Sigmoid colon (tissue), 4 donors: ENCODE measurements at regions not wholly inside any gene's neighbourhood (a gene's known extent, or its start where the extent isn't known, plus 50 kb on each side); places are given as distances from the start of the nearest gene placed in this dataset.

Experiments
- EP300 ChIP-seq, 4 donors: sonication (generic); formaldehyde crosslinking; IDR thresholded peaks; one replicate each; pipeline ENCODE4 v1.6.1; 2017; ENCODE audit warnings: antibody characterized with exemption in 4 of 4
- POLR2A ChIP-seq, 2 donors: fragments of 450-650 bp; IDR thresholded peaks; one replicate each; pipeline ENCODE4 v1.6.1; 2016; ENCODE audit warnings: antibody characterized with exemption in 2 of 2, mild to moderate bottlenecking in 2 of 2, moderate library complexity in 2 of 2
- TF ChIP-seq, protein P1 (sequence below), 4 experiments: fragments of 450-650 bp in 3 of 4; fragments of 200-600 bp in 1 of 4; IDR thresholded peaks; one replicate each; pipeline ENCODE4 v1.5.1; 2016 to 2019; ENCODE audit warnings: antibody characterized with exemption in 4 of 4, mild to moderate bottlenecking in 3 of 4, moderate library complexity in 2 of 4

GRCh38 chr10:105857268-105858264, 1216.5 kb downstream of the SORCS3 start:
- TF ChIP-seq POLR2A (IDR thresholded peaks at IDR 0.05) (no peak), EP300 (IDR thresholded peaks at IDR 0.05) (no peak)
- TF ChIP-seq, protein P1, sequence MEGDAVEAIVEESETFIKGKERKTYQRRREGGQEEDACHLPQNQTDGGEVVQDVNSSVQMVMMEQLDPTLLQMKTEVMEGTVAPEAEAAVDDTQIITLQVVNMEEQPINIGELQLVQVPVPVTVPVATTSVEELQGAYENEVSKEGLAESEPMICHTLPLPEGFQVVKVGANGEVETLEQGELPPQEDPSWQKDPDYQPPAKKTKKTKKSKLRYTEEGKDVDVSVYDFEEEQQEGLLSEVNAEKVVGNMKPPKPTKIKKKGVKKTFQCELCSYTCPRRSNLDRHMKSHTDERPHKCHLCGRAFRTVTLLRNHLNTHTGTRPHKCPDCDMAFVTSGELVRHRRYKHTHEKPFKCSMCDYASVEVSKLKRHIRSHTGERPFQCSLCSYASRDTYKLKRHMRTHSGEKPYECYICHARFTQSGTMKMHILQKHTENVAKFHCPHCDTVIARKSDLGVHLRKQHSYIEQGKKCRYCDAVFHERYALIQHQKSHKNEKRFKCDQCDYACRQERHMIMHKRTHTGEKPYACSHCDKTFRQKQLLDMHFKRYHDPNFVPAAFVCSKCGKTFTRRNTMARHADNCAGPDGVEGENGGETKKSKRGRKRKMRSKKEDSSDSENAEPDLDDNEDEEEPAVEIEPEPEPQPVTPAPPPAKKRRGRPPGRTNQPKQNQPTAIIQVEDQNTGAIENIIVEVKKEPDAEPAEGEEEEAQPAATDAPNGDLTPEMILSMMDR (IDR thresholded peaks at IDR 0.05), result no peak
